GM12878 (cell line): ENCODE measurements at regions not wholly inside any gene's neighbourhood (a gene's known extent, or its start where the extent isn't known, plus 50 kb on each side); places are given as distances from the start of the nearest gene placed in this dataset.

ENCODE experiments used
- ATAC-seq: fragments of 200-7000 bp; cut with Tn5 transposase; 3 replicates; pipeline ENCODE4 v1.9.1; 2020; ENCODE audit warnings: mild to moderate bottlenecking, moderate library complexity
- BruUV-seq: library from RNA; stranded (reverse); fragments of 400-500 nt; replicated peaks from 2 replicates; lab custom pipeline; 2021; lab: Mats Ljungman, UMichigan
- CTCF ChIA-PET: fragments of 300-600 bp; sonication (Branson Sonifier 250); formaldehyde crosslinking; extraction: SDS; loops from one replicate; lab custom pipeline; 2021; ENCODE audit warnings: inconsistent platforms; lab: Yijun Ruan, JAX
- POLR2A ChIA-PET: fragments of 350-600 bp; formaldehyde crosslinking; extraction: SDS; loops from one replicate; lab custom pipeline; 2021; ENCODE audit warnings: inconsistent platforms; lab: Charles Lee
- RAD21 ChIA-PET: fragments of 300-600 bp; sonication (Branson Sonifier 250); formaldehyde crosslinking; loops from one replicate; lab custom pipeline; 2023; ENCODE audit warnings: antibody characterized with exemption; ENCODE audit not compliant: unreplicated experiment; lab: Charles Lee
- SMC1A ChIA-PET: fragments of 300-600 bp; sonication (Branson Sonifier 250); formaldehyde crosslinking; loops from one replicate; lab custom pipeline; 2023; ENCODE audit not compliant: unreplicated experiment, uncharacterized antibody; lab: Charles Lee
- DNase-seq: peaks from one replicate; pipeline ENCODE4 v3.0.0-alpha.2; 2011; ENCODE audit warnings: low read depth, low spot score
- FAIRE-seq: peaks from 3 replicates; lab custom pipeline; 2011; peaks lifted over from hg19 to GRCh38; lab: Jason Lieb, UNC
- H2AFZ ChIP-seq: 2 replicates; pipeline ENCODE4 v1.6.0; 2011; ENCODE audit warnings: low read depth, low read length, control low read depth; ENCODE audit not compliant: control insufficient read depth
- H3K27ac ChIP-seq: 2 replicates; pipeline ENCODE4 v1.5.1; 2011; ENCODE audit warnings: control low read depth; ENCODE audit not compliant: control insufficient read depth, insufficient read depth
- H3K27me3 ChIP-seq, 2 experiments: replicated peaks in 1 of 2; 2 replicates each; pipeline versions ENCODE4 v1.6.0 to v1.6.1; 2011; ENCODE audit warnings: low read length in 1 of 2; ENCODE audit not compliant: control insufficient read depth in 2 of 2, insufficient read depth in 2 of 2
- H3K36me3 ChIP-seq, 2 experiments: 2 replicates each; pipeline ENCODE4 v1.5.1; 2011; ENCODE audit warnings: low read length in 1 of 2; ENCODE audit not compliant: control insufficient read depth in 2 of 2, insufficient read depth in 2 of 2
- H3K4me1 ChIP-seq: 2 replicates; pipeline ENCODE4 v1.6.1; 2011; ENCODE audit warnings: mild to moderate bottlenecking, low read length, moderate library complexity, mixed read lengths; ENCODE audit not compliant: control insufficient read depth, insufficient read depth
- H3K4me2 ChIP-seq: 2 replicates; pipeline ENCODE4 v1.6.0; 2011; ENCODE audit warnings: control low read depth; ENCODE audit not compliant: control insufficient read depth, insufficient read depth
- H3K4me3 ChIP-seq: fragments of 200-600 bp; sonication (generic); 2 replicates; pipeline ENCODE4 v1.5.1; 2016
- H3K79me2 ChIP-seq: 2 replicates; pipeline ENCODE4 v1.6.0; 2011; ENCODE audit warnings: low read length; ENCODE audit not compliant: control insufficient read depth, insufficient read depth
- H3K9ac ChIP-seq: 2 replicates; pipeline ENCODE4 v1.8.0; 2011; ENCODE audit warnings: low read length, control low read depth, mixed read lengths; ENCODE audit not compliant: control insufficient read depth, insufficient read depth
- H3K9me3 ChIP-seq: replicated peaks from 3 replicates; pipeline ENCODE4 v1.5.1; 2011; ENCODE audit warnings: mild to moderate bottlenecking, low read length; ENCODE audit not compliant: control insufficient read depth, insufficient read depth
- H4K20me1 ChIP-seq: 2 replicates; pipeline ENCODE4 v1.6.0; 2011; ENCODE audit not compliant: control insufficient read depth, insufficient read depth
- ATF3 ChIP-seq: IDR thresholded peaks from 2 replicates; pipeline ENCODE4 v1.6.1; 2011; ENCODE audit warnings: low read depth, mild to moderate bottlenecking, low read length, moderate library complexity, borderline replicate concordance; ENCODE audit errors: extremely low read depth
- BCL11A ChIP-seq: IDR thresholded peaks from 2 replicates; pipeline ENCODE4 v1.6.1; 2011; ENCODE audit warnings: low read depth, low read length
- CEBPZ ChIP-seq: fragments of 150-350 bp; IDR thresholded peaks from 2 replicates; pipeline ENCODE4 v1.6.1; 2016; ENCODE audit warnings: low read depth, low read length
- CHD4 ChIP-seq: fragments of 200-600 bp; sonication (generic); IDR thresholded peaks from 2 replicates; pipeline ENCODE4 v1.6.1; 2016; ENCODE audit warnings: mild to moderate bottlenecking
- EED ChIP-seq: sonication (generic); IDR thresholded peaks from 2 replicates; pipeline ENCODE4 v1.6.1; 2016; ENCODE audit warnings: antibody characterized with exemption, low read depth
- JUNB ChIP-seq: IDR thresholded peaks from 2 replicates; pipeline ENCODE4 v1.6.1; 2016; ENCODE audit warnings: antibody characterized with exemption, mild to moderate bottlenecking
- MTA2 ChIP-seq: fragments of 450-650 bp; IDR thresholded peaks from 2 replicates; pipeline ENCODE4 v1.6.1; 2016; ENCODE audit warnings: low read depth, mild to moderate bottlenecking, moderate library complexity
- MYB ChIP-seq: fragments of 150-350 bp; IDR thresholded peaks from 2 replicates; pipeline ENCODE4 v1.6.1; 2014; ENCODE audit warnings: mild to moderate bottlenecking, low read depth, low read length, borderline replicate concordance
- NKRF ChIP-seq: fragments of 450-650 bp; conservative IDR thresholded peaks from 2 replicates; pipeline ENCODE4 v1.6.1; 2017; ENCODE audit warnings: mild to moderate bottlenecking, moderate library complexity
- PAX5 ChIP-seq: IDR thresholded peaks from 2 replicates; pipeline ENCODE4 v1.6.1; 2011; ENCODE audit warnings: low read depth, low read length, borderline replicate concordance
- PML ChIP-seq: IDR thresholded peaks from 2 replicates; pipeline ENCODE4 v1.6.1; 2012; ENCODE audit warnings: low read length, inconsistent platforms
- POLR2AphosphoS2 ChIP-seq: IDR thresholded peaks from 2 replicates; pipeline ENCODE4 v1.6.1; 2011; ENCODE audit warnings: low read depth, mild to moderate bottlenecking, low read length, improper control_type of control experiment, moderate library complexity
- RFX5 ChIP-seq: IDR thresholded peaks from 2 replicates; pipeline ENCODE4 v1.6.1; 2011; ENCODE audit warnings: low read depth, low read length, improper control_type of control experiment
- SKIL ChIP-seq: fragments of 450-650 bp; IDR thresholded peaks from 2 replicates; pipeline ENCODE4 v1.6.1; 2017; ENCODE audit warnings: mild to moderate bottlenecking, low read depth, inconsistent platforms; ENCODE audit not compliant: poor library complexity, severe bottlenecking
- TCF12 ChIP-seq: IDR thresholded peaks from 2 replicates; pipeline ENCODE4 v1.6.1; 2011; ENCODE audit warnings: low read depth, mild to moderate bottlenecking, low read length
- USF2 ChIP-seq: IDR thresholded peaks from 2 replicates; pipeline ENCODE4 v1.6.1; 2011; ENCODE audit warnings: low read depth, low read length, improper control_type of control experiment, borderline replicate concordance
- ZNF384 ChIP-seq: IDR thresholded peaks from 2 replicates; pipeline ENCODE4 v1.6.1; 2012; ENCODE audit warnings: low read depth, mild to moderate bottlenecking, low read length, improper control_type of control experiment, borderline replicate concordance
- WGBS: methylation state at CpG from one replicate; pipeline ENCODE4 v1.1.6; 2016; ENCODE audit warnings: low lambda C conversion rate; ENCODE audit not compliant: insufficient replicate concordance, insufficient coverage; ENCODE audit errors: missing lambda C conversion rate; 5-methylcytosine and 5-hydroxymethylcytosine counted together
- in situ Hi-C: fragments of 300-500 bp; cut with MboI; formaldehyde crosslinking; loops from 9 replicates; pipeline ENCODE4 v1.14.3; 2018; ENCODE audit warnings: mixed read lengths
- intact Hi-C: fragments of 100-400 bp; cut with micrococcal nuclease; formaldehyde crosslinking; loops from one replicate; pipeline ENCODE4 v1.14.2; 2022; ENCODE audit not compliant: unreplicated experiment

- Histone ChIP-seq H3K79me2 (no peaks in the 10 kb centered on the region), H3K27me3 (no peaks in the 10 kb centered on the region), H3K36me3 (no peaks in the 10 kb centered on the region), H3K27ac (no peak overlapping the region), H4K20me1 (no peaks in the 10 kb centered on the region), H3K4me2 (no peak overlapping the region), H3K4me3 (no peak overlapping the region), H3K4me1 (no peaks in the 10 kb centered on the region), H3K9ac (no peak overlapping the region), H2AFZ (no peak overlapping the region), H3K9me3 (no peaks in the 10 kb centered on the region)
- ChIA-PET SMC1A (interaction anchor here (0.9 kb wide), 2 partner anchors 14 to 27 kb away, joined by 3 read pairs; no protein-coding TSS in a partner anchor), POLR2A (no interaction called here), RAD21 (no interaction called here), CTCF (interaction anchor here (0.6 to 0.9 kb wide), 3 partner anchors 12 to 1782 kb away, joined by 3 read pairs; no protein-coding TSS in a partner anchor)
- in situ Hi-C loops = no loop called here
- intact Hi-C loops = no loop called here
- no TSS peak for BruUV-seq
- 0% methylated on average over 1 of the region's 1 CpG for WGBS
- DNase-seq (peak; percentile 41), ATAC-seq (peak; percentile 97), FAIRE-seq (no peak)
- TF ChIP-seq ATF3 (no peak), JUNB (no peak), PAX5 (no peak), POLR2AphosphoS2 (no peak), PML (no peak), CHD4 (no peak), ZNF384 (peak; percentile 81; the same call in 1 of the 2 replicates), TCF12 (peak; percentile 41; the same call in 1 of the 2 replicates), USF2 (no peak), CEBPZ (no peak), BCL11A (no peak), NKRF (no peak), SKIL (no peak), RFX5 (no peak), EED (no peak), MYB (no peak), MTA2 (peak; percentile 54)
Observed at GRCh38 chr2:155412598-155412997, 714.1 kb downstream of the KCNJ3 start.
